ENCODE measurements at regions not wholly inside any gene's neighbourhood (a gene's known extent, or its start where the extent isn't known, plus 50 kb on each side); places are given as distances from the start of the nearest gene placed in this dataset.

GRCh38 chr13:31431722-31432137 is 232.0 kb downstream of the B3GLCT start:
- TF ChIP-seq EZH2 (IDR thresholded peaks at IDR 0.05; ENCODE audit: low read length, unreplicated experiment): no peak
- TF ChIP-seq EZH2phosphoT487 (IDR thresholded peaks at IDR 0.05; ENCODE audit: borderline replicate concordance, low read length): no peak
